ENCODE measurements at regions not wholly inside any gene's neighbourhood (a gene's known extent, or its start where the extent isn't known, plus 50 kb on each side); places are given as distances from the start of the nearest gene placed in this dataset.

DNA sequence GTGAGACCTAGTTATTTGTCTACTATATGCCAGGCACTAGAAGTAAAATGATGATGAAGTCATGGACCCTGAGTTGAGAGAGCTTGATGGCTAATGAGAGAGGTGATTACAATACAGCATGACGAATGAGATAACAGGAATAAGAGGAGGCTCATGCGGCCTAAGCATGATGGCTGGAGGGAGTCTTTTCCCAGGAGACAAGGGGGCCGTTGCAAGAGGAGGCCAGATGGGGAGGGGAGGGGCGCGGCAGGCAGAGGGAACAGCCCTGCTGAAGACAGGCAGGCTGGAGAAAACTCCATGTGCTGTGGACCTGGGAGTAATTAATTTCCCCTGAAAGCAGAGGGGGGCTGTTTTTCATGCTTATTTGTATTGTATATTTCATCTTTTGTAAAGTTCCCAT is 144.7 kb upstream of the RFLNA start:
- DNase-seq (ENCODE audit: low read depth in 1 of 2, low spot score in 2 of 2) (no peak), FAIRE-seq (no peak)
- no peak overlapping the region for H3K4me2 ChIP-seq (ENCODE audit: insufficient read depth in 1 of 2, low read depth in 2 of 2, low read length in 2 of 2)
- no peaks in the 10 kb centered on the region; the same call in 1 of the 2 replicates for H3K23me2 ChIP-seq (ENCODE audit: low read depth, low read length)
- H2BK20ac ChIP-seq (ENCODE audit: low read length): peak overlapping the region; percentile 88; the same call in 1 of the 2 replicates
- peaks cover 0 to 11% (median 5%) of the 10 kb centered on the region in 4 experiments; a peak in 4 of 7 replicates for H3K4me1 ChIP-seq (replicated peaks in 1 of 4; ENCODE audit: control insufficient read depth in 3 of 4, insufficient read depth in 4 of 4, low read length in 3 of 4)
- no peak overlapping the region for H3K27ac ChIP-seq (ENCODE audit: low read depth, low read length)
- no peak overlapping the region for H2BK15ac ChIP-seq (ENCODE audit: low read length)
- H3K4me3 ChIP-seq (ENCODE audit: extremely low read depth in 1 of 4, insufficient read depth in 2 of 4, low read depth in 3 of 4, low read length in 4 of 4): no peak overlapping the region
- H3K4ac ChIP-seq (replicated peaks; ENCODE audit: insufficient read length, low read depth, low read length): no peak overlapping the region
- H4K5ac ChIP-seq (ENCODE audit: insufficient read length, low read depth, low read length): no peak overlapping the region
- no peak overlapping the region for H3K18ac ChIP-seq (ENCODE audit: extremely low read depth, low read length)
- H3K9ac ChIP-seq (replicated peaks in 1 of 4; ENCODE audit: extremely low read depth in 1 of 4, low read depth in 3 of 4, low read length in 3 of 4): no peak overlapping the region
- ChIA-PET POLR2A (ENCODE audit: partially characterized antibody) (interaction anchor here (1.3 kb wide), 2 partner anchors 9 kb away, joined by 5 to 7 read pairs; no protein-coding TSS in a partner anchor), CTCF (ENCODE audit: partially characterized antibody) (interaction anchor here (0.5 kb wide), 1 partner anchor 11 kb away, joined by 4 read pairs; no protein-coding TSS in a partner anchor)
- TF ChIP-seq YY1 (IDR thresholded peaks at IDR 0.05; ENCODE audit: low read depth, low read length) (no peak), SIRT6 (IDR thresholded peaks at IDR 0.05; ENCODE audit: low read length) (no peak), FOSL1 (IDR thresholded peaks at IDR 0.05; ENCODE audit: insufficient read depth, low read depth, low read length) (no peak), NANOG (IDR thresholded peaks at IDR 0.05; ENCODE audit: insufficient read depth, low read depth, low read length, poor library complexity, severe bottlenecking) (no peak), MAX (IDR thresholded peaks at IDR 0.05) (no peak), EZH2 (IDR thresholded peaks at IDR 0.05; ENCODE audit: low read depth, low read length, severe bottlenecking) (no peak), NRF1 (IDR thresholded peaks at IDR 0.05; ENCODE audit: low read depth, low read length) (no peak), SIX5 (IDR thresholded peaks at IDR 0.05; ENCODE audit: low read depth, low read length) (no peak), CTCF (IDR thresholded peaks at IDR 0.05; ENCODE audit: control extremely low read depth in 1 of 3, insufficient read depth in 1 of 3, low read depth in 1 of 3, low read length in 3 of 3) (no peak)
- H4K8ac ChIP-seq (ENCODE audit: extremely low read depth, insufficient read depth, low read length): no peak overlapping the region
- 69% methylated on average over 5 of the region's 5 CpGs; no CpG with 5 or more reads in 1 of the 2 experiments for WGBS, 2 experiments (ENCODE audit: extremely low coverage in 1 of 2, insufficient coverage in 1 of 2, insufficient read length in 1 of 2, insufficient replicate concordance in 2 of 2, low coverage in 1 of 2, low lambda C conversion rate in 2 of 2, missing lambda C conversion rate in 1 of 2)
- no peaks in the 10 kb centered on the region for H4K20me1 ChIP-seq (replicated peaks in 1 of 2; ENCODE audit: control insufficient read depth in 1 of 2, insufficient read depth in 2 of 2, low read length in 2 of 2)
- H3K27me3 ChIP-seq (replicated peaks in 1 of 4; ENCODE audit: control insufficient read depth in 3 of 4, extremely low read depth in 1 of 4, insufficient read depth in 3 of 4, low read length in 3 of 4): peaks cover 0 to 2% (median 0%) of the 10 kb centered on the region in 4 experiments; a peak in 2 of 7 replicates
- no peak overlapping the region for H2BK120ac ChIP-seq (replicated peaks; ENCODE audit: low read depth, low read length)
- no peak overlapping the region for H3K23ac ChIP-seq (ENCODE audit: insufficient read length)
- no peak overlapping the region for H3K56ac ChIP-seq (replicated peaks; ENCODE audit: insufficient read length, low read depth, low read length)
- H3K9me3 ChIP-seq (ENCODE audit: insufficient read depth in 2 of 2, low read depth in 1 of 2, low read length in 1 of 2): peaks cover 4% of the 10 kb centered on the region in 2 experiments; a peak in 2 of 4 replicates
- H3K79me2 ChIP-seq (ENCODE audit: control insufficient read depth in 1 of 2, insufficient read depth in 2 of 2, low read length in 2 of 2): no peaks in the 10 kb centered on the region
- no peak overlapping the region for H3K14ac ChIP-seq (ENCODE audit: insufficient read length)
- H2BK5ac ChIP-seq (ENCODE audit: low read depth, low read length): no peak overlapping the region
- no peak overlapping the region for H2AK5ac ChIP-seq (ENCODE audit: low read depth, low read length)
- H3K79me1 ChIP-seq (ENCODE audit: low read depth, low read length): no peaks in the 10 kb centered on the region
- no peaks in the 10 kb centered on the region; a peak in 1 of 8 replicates for H3K36me3 ChIP-seq (ENCODE audit: control insufficient read depth in 2 of 4, insufficient read depth in 4 of 4, low read length in 3 of 4)
- H2AFZ ChIP-seq (ENCODE audit: low read length): no peak overlapping the region
- H4K91ac ChIP-seq (replicated peaks; ENCODE audit: insufficient read length, low read length): no peak overlapping the region
- peak overlapping the region; percentile 85; the same call in 1 of the 2 replicates for H2BK12ac ChIP-seq (ENCODE audit: low read depth, low read length)
